ENCODE measurements at regions not wholly inside any gene's neighbourhood (a gene's known extent, or its start where the extent isn't known, plus 50 kb on each side); places are given as distances from the start of the nearest gene placed in this dataset.

DNA sequence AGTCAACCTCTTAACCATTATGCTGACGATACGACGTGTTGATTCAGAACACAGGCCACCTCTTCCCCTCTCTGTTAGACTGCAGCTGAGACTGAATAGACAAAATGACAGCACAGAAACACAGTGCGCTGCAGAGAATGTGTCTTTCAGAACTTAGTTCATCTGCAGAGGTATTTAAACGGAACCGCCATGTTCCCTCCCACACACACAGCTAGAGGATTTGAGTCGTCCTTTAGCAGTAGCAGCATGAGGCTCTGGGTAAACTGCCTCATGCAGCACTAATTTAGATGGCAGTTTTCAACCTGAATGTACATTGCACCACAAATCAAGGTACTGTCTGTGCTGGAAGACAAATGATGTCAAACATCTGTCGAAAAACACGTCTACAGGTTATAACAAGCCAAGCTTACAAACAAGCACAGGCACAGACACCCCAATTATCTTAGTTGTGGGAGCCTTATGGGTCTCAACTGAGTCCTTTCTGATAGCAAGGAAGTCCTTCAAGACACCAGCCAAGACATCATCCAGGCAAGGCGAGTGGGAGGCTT is 76.6 kb upstream of the LRRC4C start:
- TF ChIP-seq, protein P1, sequence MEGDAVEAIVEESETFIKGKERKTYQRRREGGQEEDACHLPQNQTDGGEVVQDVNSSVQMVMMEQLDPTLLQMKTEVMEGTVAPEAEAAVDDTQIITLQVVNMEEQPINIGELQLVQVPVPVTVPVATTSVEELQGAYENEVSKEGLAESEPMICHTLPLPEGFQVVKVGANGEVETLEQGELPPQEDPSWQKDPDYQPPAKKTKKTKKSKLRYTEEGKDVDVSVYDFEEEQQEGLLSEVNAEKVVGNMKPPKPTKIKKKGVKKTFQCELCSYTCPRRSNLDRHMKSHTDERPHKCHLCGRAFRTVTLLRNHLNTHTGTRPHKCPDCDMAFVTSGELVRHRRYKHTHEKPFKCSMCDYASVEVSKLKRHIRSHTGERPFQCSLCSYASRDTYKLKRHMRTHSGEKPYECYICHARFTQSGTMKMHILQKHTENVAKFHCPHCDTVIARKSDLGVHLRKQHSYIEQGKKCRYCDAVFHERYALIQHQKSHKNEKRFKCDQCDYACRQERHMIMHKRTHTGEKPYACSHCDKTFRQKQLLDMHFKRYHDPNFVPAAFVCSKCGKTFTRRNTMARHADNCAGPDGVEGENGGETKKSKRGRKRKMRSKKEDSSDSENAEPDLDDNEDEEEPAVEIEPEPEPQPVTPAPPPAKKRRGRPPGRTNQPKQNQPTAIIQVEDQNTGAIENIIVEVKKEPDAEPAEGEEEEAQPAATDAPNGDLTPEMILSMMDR (IDR thresholded peaks at IDR 0.05): no peak
- TF ChIP-seq, protein P2, sequence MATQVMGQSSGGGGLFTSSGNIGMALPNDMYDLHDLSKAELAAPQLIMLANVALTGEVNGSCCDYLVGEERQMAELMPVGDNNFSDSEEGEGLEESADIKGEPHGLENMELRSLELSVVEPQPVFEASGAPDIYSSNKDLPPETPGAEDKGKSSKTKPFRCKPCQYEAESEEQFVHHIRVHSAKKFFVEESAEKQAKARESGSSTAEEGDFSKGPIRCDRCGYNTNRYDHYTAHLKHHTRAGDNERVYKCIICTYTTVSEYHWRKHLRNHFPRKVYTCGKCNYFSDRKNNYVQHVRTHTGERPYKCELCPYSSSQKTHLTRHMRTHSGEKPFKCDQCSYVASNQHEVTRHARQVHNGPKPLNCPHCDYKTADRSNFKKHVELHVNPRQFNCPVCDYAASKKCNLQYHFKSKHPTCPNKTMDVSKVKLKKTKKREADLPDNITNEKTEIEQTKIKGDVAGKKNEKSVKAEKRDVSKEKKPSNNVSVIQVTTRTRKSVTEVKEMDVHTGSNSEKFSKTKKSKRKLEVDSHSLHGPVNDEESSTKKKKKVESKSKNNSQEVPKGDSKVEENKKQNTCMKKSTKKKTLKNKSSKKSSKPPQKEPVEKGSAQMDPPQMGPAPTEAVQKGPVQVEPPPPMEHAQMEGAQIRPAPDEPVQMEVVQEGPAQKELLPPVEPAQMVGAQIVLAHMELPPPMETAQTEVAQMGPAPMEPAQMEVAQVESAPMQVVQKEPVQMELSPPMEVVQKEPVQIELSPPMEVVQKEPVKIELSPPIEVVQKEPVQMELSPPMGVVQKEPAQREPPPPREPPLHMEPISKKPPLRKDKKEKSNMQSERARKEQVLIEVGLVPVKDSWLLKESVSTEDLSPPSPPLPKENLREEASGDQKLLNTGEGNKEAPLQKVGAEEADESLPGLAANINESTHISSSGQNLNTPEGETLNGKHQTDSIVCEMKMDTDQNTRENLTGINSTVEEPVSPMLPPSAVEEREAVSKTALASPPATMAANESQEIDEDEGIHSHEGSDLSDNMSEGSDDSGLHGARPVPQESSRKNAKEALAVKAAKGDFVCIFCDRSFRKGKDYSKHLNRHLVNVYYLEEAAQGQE (IDR thresholded peaks at IDR 0.05; ENCODE audit: insufficient read depth in 1 of 2, low read depth in 2 of 2, low read length in 1 of 2): no peak
- no peak for TF ChIP-seq POLR2AphosphoS5 (IDR thresholded peaks at IDR 0.05; ENCODE audit: low read depth, low read length)
- TF ChIP-seq SIN3A (IDR thresholded peaks at IDR 0.05; ENCODE audit: borderline replicate concordance, insufficient read depth, low read depth, low read length): no peak
- no peak for TF ChIP-seq TCF7L2 (IDR thresholded peaks at IDR 0.05; ENCODE audit: low read depth, low read length)

Data from Panc1 (cell line).